Activated naive CD8-positive, alpha-beta T cell treated with anti-CD3 and anti-CD28 coated beads, Interleukin-2, amount 10 ng/mL, durations not matched to agents 7 days and 5 days (primary cell): ENCODE measurements at regions not wholly inside any gene's neighbourhood (a gene's known extent, or its start where the extent isn't known, plus 50 kb on each side); places are given as distances from the start of the nearest gene placed in this dataset.

Experiments used
- ATAC-seq: fragments of 150-1000 bp; cut with Tn5 transposase; one replicate; pipeline ENCODE4 v1.10.0; 2021; ENCODE audit warnings: low read depth, moderate library complexity
- POLR2A ChIA-PET: fragments of 350-600 bp; sonication (Branson Sonifier 250); formaldehyde crosslinking; loops from one replicate; lab custom pipeline; 2021; ENCODE audit warnings: antibody characterized with exemption; lab: Charles Lee
- DNase-seq: peaks from one replicate; pipeline ENCODE4 v3.0.0; 2021
- H3K27ac Mint-ChIP-seq: one replicate; pipeline ENCODE4 v1.8.0; 2022; ENCODE audit warnings: mild to moderate bottlenecking, mixed read lengths
- H3K27me3 Mint-ChIP-seq: one replicate; pipeline ENCODE4 v1.8.0; 2022; ENCODE audit warnings: mild to moderate bottlenecking, moderate library complexity, mixed read lengths
- H3K36me3 Mint-ChIP-seq: one replicate; pipeline ENCODE4 v1.8.0; 2021; ENCODE audit warnings: mild to moderate bottlenecking, mixed read lengths
- H3K4me1 Mint-ChIP-seq: one replicate; pipeline ENCODE4 v1.8.0; 2021; ENCODE audit warnings: mixed read lengths
- H3K4me3 Mint-ChIP-seq: one replicate; pipeline ENCODE4 v1.8.0; 2022; ENCODE audit warnings: mild to moderate bottlenecking, moderate library complexity, mixed read lengths
- H3K9me3 Mint-ChIP-seq: one replicate; pipeline ENCODE4 v1.8.0; 2021; ENCODE audit warnings: mixed read lengths

DNA sequence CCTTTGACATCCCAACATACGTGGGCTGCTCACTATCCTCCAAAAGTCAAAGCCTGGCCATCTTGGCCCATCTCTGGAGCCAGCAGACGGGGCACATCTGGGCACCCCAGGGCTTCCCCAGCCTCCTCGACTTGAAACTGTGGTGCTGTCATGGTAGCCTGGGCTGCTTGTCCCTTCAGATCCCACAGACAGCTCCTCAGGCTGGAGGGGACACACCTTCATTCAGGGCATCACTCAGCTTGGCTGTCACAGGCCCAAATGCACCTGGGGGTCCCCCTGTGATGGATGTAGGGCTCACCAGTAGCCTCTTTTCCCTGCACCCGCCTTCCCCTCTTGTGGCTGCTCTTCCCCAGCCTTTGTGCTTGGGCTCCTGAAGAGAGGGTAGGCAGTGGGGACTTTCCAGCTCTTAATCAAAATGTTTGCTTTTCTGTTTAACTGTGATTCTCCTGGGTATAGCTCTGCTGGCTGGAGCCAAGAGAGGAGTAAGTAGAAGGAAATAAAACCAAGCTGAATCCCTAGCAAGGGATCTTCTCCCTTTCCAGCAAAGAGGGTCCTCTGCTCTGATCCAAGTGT is 92.3 kb downstream of the GYPC start:
- Mint-ChIP-seq H3K27me3 (no peaks in the 10 kb centered on the region), H3K36me3 (no peaks in the 10 kb centered on the region), H3K9me3 (no peaks in the 10 kb centered on the region), H3K4me1 (peaks cover 6% of the 10 kb centered on the region), H3K4me3 (no peak overlapping the region), H3K27ac (no peak overlapping the region)
- POLR2A ChIA-PET: no interaction called here
- DNase-seq: no peak
- no peak for ATAC-seq

DNA sequence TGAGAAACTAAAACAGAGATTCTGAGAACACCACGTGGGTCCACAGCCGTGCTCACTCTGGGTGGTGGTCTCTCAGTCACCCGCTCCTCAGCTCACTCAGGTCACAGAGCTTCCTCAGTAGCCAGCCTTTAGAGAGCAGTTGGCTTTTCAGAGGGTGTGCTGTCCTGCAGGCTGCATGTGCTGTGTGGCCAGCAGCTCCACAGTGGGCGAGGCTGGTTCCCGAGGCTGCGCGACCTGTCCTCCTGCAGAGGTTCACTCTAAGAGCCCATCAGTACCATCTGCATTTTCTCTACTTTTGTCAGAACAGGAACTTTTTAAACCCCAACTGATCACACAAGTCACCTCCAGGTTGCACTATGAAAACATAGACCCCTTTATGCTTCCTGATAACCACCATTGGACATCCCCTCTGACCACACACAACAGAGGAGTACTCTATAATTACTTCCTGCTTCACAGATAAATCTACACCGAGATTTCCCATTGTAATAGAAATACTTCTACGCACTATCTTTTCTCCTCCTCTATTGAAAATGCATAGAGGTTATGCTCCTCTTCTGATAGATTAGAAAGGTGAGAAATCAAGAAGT is 93.1 kb downstream of the GYPC start:
- Mint-ChIP-seq H3K27ac (no peak overlapping the region), H3K27me3 (no peaks in the 10 kb centered on the region), H3K4me1 (peaks cover 6% of the 10 kb centered on the region), H3K36me3 (no peaks in the 10 kb centered on the region), H3K4me3 (no peak overlapping the region), H3K9me3 (no peaks in the 10 kb centered on the region)
- no peak for ATAC-seq
- POLR2A ChIA-PET: no interaction called here
- DNase-seq: no peak

DNA sequence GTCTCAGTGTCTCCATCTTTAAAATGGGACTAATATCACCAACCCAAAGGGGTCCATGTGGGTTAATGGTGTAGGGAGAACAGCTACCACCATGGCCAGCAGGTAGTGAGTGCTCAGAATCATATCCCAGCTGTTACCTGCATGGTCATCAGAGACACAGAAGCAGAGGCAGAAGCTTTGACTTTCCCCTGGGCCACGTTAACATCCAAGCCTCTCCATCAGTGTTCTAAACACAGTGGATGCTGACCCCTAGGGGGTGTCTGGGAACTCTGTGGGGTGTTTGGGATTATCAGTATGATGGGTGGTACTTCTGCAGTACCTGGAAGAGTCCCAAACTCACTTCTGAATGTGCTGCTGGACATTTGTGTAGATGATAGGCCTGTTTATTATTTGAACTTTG is 93.6 kb downstream of the GYPC start:
- Mint-ChIP-seq H3K4me3 (no peak overlapping the region), H3K36me3 (no peaks in the 10 kb centered on the region), H3K9me3 (no peaks in the 10 kb centered on the region), H3K4me1 (peaks cover 11% of the 10 kb centered on the region), H3K27ac (no peak overlapping the region), H3K27me3 (no peaks in the 10 kb centered on the region)
- DNase-seq (no peak), ATAC-seq (no peak)
- POLR2A ChIA-PET: no interaction called here

DNA sequence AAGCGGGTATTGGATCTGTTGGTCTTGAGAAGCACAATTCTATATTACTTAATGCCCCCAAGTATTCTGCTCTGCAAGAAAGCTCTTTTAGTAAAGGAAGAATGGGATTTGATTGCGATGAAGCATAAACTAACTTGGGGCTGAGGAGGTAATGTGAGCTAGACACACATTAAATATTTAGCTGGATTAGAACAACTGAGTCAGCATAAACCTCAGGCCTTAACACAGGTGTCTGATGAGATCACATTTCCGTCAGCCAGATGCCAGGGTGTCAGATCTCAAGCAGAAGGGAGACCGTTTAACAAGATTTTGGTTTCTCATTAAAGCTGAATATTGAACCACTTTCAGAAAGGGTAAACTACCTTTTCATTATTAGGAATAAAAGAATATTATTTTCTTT is 94.5 kb downstream of the GYPC start:
- no peak for ATAC-seq

DNA sequence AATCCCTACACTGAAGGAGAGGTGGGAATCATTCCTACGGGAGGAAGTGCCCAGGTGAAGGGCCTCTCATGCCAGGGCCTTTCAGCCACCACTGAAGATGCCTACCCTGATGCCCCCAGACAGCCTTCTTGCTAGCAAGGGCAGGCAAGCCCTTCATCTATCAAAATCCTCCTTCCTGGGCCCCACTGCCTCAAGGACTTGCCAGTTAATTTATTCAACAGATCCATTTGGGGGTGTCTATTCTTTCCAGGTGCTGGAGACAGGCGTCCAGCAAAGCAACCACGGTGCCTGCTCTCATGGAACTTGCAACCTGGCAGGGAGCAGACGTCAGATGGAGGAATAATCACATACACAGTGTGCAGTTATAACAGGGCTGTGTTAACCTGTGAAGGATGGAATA is 95.5 kb downstream of the GYPC start:
- Mint-ChIP-seq H3K4me3 (no peak overlapping the region), H3K36me3 (no peaks in the 10 kb centered on the region), H3K27ac (no peak overlapping the region), H3K4me1 (peaks cover 14% of the 10 kb centered on the region), H3K9me3 (no peaks in the 10 kb centered on the region), H3K27me3 (no peaks in the 10 kb centered on the region)
- DNase-seq (no peak), ATAC-seq (no peak)
- POLR2A ChIA-PET: no interaction called here

More for the DNA sequence above, 94.5 kb downstream of the GYPC start:
- DNase-seq: no peak
- Mint-ChIP-seq H3K4me1 (peaks cover 12% of the 10 kb centered on the region), H3K27me3 (no peaks in the 10 kb centered on the region), H3K36me3 (no peaks in the 10 kb centered on the region), H3K9me3 (no peaks in the 10 kb centered on the region), H3K27ac (no peak overlapping the region), H3K4me3 (no peak overlapping the region)
- POLR2A ChIA-PET: no interaction called here

DNA sequence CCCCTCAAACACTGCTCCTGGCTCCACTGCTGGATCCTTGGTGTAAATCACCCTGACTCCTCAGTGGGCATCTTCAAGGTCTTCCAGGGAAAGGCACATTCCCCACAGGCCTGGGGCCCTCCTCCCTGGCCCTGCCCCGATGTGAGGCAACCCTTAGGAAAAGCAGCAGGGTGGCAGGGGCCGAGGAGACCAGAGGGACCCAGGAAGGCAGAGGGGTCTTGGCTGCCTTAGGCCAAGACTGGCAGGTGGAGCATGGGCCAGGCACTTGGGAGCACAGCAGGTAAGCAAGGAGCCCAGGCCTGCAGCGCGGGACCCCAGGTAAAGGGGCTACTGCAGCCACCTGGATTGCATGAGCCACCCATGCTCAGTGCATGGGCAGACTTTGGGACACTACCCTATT is 96.9 kb downstream of the GYPC start:
- no peak overlapping the region for H3K4me3 Mint-ChIP-seq
- peaks cover 5% of the 10 kb centered on the region for H3K27me3 Mint-ChIP-seq
- POLR2A ChIA-PET: no interaction called here
- no peak for ATAC-seq
- H3K9me3 Mint-ChIP-seq: peaks cover 5% of the 10 kb centered on the region
- DNase-seq: no peak
- peaks cover 14% of the 10 kb centered on the region for H3K4me1 Mint-ChIP-seq
- H3K36me3 Mint-ChIP-seq: no peaks in the 10 kb centered on the region
- H3K27ac Mint-ChIP-seq: no peak overlapping the region

DNA sequence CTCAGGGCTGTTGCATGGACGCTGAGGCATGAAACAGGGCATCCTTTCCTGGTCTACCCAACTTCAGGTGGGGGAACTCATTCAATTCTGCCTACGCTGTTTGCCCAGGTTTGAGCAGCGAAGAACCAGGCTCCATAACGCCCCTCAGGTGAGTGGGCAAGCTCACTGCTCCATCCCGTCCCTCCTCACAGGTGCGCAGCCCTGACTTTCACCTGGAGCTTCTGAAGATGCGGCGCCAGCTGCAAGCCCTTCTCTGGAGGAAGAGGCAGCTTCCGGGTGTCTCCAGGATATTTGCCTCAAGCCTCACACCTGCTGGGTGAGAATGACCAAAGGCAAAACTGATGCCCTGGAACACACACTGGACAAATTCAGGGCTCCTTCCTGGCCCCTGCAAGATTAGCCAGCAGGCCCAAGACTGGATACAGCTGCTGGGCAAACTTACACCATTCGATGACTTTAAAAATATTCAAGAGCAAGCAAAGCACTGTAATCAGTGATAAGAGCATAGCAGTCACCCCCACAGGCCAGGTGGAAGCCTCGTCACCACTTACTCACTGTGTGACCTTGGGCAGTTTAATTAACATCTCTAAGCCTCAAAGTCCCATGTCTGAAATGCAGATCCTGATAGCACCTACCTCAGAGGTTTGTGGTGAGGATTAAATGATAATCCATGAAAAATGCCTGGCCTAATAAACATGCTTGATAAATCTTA is 97.7 kb downstream of the GYPC start:
- peaks cover 14% of the 10 kb centered on the region for H3K4me1 Mint-ChIP-seq
- no peak for ATAC-seq
- no peak overlapping the region for H3K4me3 Mint-ChIP-seq
- no peak for DNase-seq
- H3K27ac Mint-ChIP-seq: no peak overlapping the region
- peaks cover 5% of the 10 kb centered on the region for H3K9me3 Mint-ChIP-seq
- peaks cover 5% of the 10 kb centered on the region for H3K27me3 Mint-ChIP-seq
- POLR2A ChIA-PET: no interaction called here
- H3K36me3 Mint-ChIP-seq: no peaks in the 10 kb centered on the region

DNA sequence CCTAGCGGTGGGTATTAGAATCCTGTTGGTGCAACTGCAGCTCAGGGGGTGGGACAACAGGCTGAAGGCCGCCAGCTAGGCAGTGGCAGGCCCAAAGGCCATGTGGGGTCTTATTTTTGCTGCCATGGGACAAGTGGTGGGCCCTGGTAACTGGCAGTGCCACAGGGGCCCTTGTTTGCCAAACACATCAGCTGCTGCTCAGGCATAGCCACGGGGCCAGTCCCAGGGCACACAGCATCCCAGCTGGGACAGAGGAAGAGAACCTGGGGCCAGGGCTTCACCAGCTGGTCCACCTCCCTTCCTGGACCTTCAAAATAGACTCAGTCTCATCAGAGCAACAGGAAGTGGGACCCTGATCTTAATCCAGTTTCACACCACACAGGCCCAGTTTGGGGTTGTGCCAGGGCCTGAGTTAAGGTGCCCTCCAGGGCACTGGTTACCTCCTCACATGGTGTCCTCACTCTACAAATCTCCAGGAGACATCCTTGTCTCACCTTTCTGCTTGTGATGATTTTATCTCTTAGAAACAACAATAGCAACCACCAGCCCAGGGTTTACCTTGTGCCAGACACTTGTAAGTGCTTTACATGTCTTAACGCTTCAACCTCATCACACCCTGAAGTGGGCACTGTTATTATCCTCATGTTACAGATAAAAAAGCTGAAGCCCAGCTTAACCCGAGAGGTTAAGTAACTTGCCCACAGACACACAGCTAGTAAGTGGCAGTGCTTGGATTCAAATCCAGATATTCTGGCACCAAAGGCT is 98.5 kb downstream of the GYPC start:
- Mint-ChIP-seq H3K9me3 (peaks cover 5% of the 10 kb centered on the region), H3K27me3 (peaks cover 5% of the 10 kb centered on the region), H3K4me1 (peaks cover 8% of the 10 kb centered on the region), H3K4me3 (no peak overlapping the region), H3K27ac (no peak overlapping the region), H3K36me3 (no peaks in the 10 kb centered on the region)
- ATAC-seq: no peak
- no peak for DNase-seq
- POLR2A ChIA-PET: no interaction called here

DNA sequence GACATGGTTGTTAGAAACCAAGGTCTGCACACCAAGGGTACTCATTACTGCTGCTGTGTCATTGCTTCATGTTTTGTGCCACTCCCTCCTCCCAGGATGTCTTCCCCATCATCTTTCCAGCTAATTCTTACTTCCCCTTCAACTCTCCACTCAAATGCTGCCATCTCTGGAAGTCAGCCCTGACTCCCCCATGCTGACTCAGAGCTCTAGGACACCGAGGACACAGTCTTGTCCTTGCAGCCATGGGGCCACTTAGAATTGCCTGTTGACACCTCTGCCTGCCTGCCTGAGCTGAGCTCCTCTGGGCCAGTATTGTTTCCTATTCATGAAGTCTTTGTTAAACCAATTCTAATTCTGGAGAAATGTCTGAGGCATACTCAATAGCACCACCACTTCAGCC is 100.2 kb downstream of the GYPC start:
- H3K4me1 Mint-ChIP-seq: peaks cover 9% of the 10 kb centered on the region
- POLR2A ChIA-PET: no interaction called here
- no peak overlapping the region for H3K4me3 Mint-ChIP-seq
- H3K36me3 Mint-ChIP-seq: no peaks in the 10 kb centered on the region
- no peak for ATAC-seq
- peak overlapping the region; percentile 41 for H3K27ac Mint-ChIP-seq
- peaks cover 5% of the 10 kb centered on the region for H3K27me3 Mint-ChIP-seq
- DNase-seq: no peak
- H3K9me3 Mint-ChIP-seq: peaks cover 5% of the 10 kb centered on the region

DNA sequence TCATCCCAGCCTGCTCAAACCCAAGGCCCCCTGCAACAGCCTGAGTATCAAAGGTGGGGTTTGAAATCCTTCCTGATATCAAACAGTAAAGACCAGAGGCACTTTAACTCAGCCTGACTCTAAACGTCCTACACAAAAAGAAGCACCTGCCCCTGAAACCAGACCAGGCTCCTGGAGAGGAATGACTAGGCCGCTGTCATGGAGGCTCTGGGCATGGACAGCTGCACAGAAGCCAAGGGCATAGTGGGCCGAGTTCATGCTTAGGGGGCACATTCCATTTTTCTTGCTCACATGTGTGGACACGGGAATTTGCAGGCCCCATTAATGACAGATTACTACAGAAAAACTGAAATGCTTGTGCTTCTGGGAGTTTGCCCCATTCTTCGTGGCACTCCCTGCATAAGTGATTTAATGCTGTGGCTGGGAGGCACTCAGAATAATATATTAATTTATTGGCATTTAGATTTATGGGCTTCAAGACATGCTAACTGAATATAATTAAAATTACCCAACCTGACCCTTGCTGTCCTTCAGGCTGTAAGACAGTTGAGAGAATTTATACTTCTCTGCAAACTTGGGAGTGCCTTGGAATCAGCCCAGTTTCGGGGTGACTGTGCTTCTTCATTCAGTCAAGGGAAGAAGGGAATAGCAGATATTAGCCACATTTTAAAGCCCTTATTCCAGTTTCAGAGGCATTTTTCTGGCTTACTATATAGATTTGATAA is 105.5 kb downstream of the GYPC start:
- peaks cover 12% of the 10 kb centered on the region for H3K27me3 Mint-ChIP-seq
- POLR2A ChIA-PET: interaction anchor here (1.0 to 3.2 kb wide), 2 partner anchors 15 to 104 kb away, joined by 6 to 21 read pairs; partner anchors contain the start of gene GYPC

DNA sequence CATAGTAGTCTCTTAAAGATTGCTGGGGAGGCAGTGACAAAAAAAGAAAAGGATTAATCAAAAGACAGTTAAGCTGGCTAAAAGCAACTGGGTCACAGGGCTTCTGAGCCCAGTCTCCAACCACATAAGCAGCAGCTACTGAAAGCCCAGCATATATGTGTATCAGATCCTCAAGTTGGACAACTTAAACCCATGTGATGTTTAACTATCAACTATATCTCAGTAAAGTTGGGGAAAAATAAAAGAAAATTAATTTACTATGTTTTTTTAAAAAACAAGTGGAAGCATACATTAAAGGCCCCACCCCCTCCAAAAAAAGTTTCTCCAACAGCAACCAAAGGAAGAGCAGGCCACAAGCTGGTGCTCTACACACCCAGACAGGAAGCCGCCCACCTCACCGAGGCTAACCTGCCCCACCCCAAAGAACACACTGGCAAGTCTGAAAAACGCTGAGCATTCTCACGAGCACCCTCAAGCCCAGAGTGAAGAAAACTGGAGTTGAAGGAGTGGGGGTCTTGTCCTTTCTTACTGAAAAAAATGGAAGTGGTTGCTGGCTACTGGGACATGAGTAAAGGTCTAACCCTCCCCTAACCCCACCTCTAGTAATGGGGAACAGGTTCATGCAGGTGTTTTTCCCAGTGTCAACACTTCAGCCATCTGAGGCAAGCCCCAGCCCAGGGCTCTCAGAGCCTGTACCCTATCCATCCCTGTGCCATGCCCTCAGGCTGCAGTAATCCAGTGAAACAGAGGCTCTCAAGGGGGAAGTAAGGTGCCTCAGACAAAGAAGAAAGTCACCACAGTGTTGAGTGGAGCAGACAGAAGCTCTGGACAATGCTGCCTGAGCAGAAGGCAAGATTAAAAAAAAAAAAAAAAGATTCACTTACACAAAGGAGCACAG is 106.3 kb downstream of the GYPC start:
- Mint-ChIP-seq H3K27me3 (peaks cover 13% of the 10 kb centered on the region), H3K4me3 (peak overlapping the region; percentile 68), H3K27ac (peak overlapping the region; percentile 83), H3K36me3 (peaks cover 10% of the 10 kb centered on the region), H3K4me1 (peaks cover 33% of the 10 kb centered on the region), H3K9me3 (peaks cover 10% of the 10 kb centered on the region)
- ATAC-seq (peak; percentile 95), DNase-seq (peak; percentile 74)
- POLR2A ChIA-PET: interaction anchor here (1.0 to 3.2 kb wide), 3 partner anchors 14 to 105 kb away, joined by 6 to 21 read pairs (median 6); partner anchors contain the start of gene GYPC

More for the DNA sequence above, 105.5 kb downstream of the GYPC start:
- H3K4me3 Mint-ChIP-seq: peak overlapping the region; percentile 32
- H3K9me3 Mint-ChIP-seq: peaks cover 10% of the 10 kb centered on the region
- peaks cover 33% of the 10 kb centered on the region for H3K4me1 Mint-ChIP-seq
- no peak for ATAC-seq
- peak overlapping the region; percentile 83 for H3K27ac Mint-ChIP-seq
- no peak for DNase-seq
- H3K36me3 Mint-ChIP-seq: peaks cover 10% of the 10 kb centered on the region

DNA sequence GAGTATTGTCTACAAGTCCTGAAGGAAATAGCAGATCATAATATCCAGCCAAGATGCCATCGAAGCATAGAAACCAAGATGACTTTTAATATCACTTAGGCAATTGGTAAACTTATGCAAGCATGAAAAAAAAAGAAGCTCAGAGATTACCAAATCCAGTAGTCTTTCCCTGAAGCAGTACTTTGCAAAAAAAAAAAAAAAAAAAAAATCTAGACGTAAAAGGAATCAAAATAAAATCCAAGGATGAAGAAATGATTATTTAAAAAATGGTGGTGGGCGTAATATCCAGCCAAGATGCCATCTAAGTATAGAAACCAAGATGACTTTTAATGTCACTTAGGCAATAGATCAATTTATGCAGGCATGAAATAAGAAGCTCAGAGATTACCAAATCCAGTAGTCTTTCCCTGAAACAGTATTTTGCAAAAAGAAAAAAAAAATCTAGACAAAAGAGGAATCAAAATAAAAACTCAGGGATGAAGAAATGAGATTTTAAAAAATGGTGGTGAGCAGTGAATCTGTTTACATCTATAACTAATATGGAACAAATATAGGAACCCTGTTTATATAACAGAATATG is 108.8 kb downstream of the GYPC start:
- Mint-ChIP-seq H3K27ac (no peak overlapping the region), H3K36me3 (peaks cover 10% of the 10 kb centered on the region), H3K27me3 (peaks cover 15% of the 10 kb centered on the region), H3K4me3 (no peak overlapping the region), H3K9me3 (peaks cover 6% of the 10 kb centered on the region), H3K4me1 (peaks cover 37% of the 10 kb centered on the region)
- ATAC-seq (no peak), DNase-seq (no peak)
- POLR2A ChIA-PET: no interaction called here
